ENCODE measurements at regions not wholly inside any gene's neighbourhood (a gene's known extent, or its start where the extent isn't known, plus 50 kb on each side); places are given as distances from the start of the nearest gene placed in this dataset.

DNA sequence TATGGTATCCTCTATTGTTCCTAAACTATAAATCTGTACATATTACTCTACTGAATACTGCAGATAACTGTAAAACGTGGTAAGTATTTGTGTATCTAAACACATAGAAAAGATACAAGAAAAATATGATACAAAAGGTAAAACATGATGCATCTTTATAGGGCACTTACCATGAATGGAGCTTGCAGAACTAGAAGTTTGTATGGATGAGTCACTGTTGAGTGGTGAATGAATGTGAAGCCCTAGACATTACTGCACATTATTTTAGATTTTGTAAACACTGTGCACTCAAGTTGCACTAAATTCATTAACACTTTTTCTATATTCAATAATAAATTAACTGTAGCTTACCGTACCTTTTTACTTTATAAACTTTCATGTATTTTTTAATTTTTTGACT, 357.5 kb downstream of the ZWINT start:
- TF ChIP-seq SNAI2 (CRISPR knock-in tag; IDR thresholded peaks at IDR 0.05), result no peak
- TF ChIP-seq ISL1 (CRISPR knock-in tag; IDR thresholded peaks at IDR 0.05), result no peak
- TF ChIP-seq ARNTL (CRISPR knock-in tag; IDR thresholded peaks at IDR 0.05; ENCODE audit: borderline replicate concordance, low read depth), result no peak
- no peak for TF ChIP-seq PATZ1 (CRISPR knock-in tag; IDR thresholded peaks at IDR 0.05; ENCODE audit: borderline replicate concordance)
- no peak for TF ChIP-seq ZC3H10 (CRISPR knock-in tag; IDR thresholded peaks at IDR 0.05)
- no peak for TF ChIP-seq ZNF70 (CRISPR knock-in tag; IDR thresholded peaks at IDR 0.05)
- TF ChIP-seq, protein P1, sequence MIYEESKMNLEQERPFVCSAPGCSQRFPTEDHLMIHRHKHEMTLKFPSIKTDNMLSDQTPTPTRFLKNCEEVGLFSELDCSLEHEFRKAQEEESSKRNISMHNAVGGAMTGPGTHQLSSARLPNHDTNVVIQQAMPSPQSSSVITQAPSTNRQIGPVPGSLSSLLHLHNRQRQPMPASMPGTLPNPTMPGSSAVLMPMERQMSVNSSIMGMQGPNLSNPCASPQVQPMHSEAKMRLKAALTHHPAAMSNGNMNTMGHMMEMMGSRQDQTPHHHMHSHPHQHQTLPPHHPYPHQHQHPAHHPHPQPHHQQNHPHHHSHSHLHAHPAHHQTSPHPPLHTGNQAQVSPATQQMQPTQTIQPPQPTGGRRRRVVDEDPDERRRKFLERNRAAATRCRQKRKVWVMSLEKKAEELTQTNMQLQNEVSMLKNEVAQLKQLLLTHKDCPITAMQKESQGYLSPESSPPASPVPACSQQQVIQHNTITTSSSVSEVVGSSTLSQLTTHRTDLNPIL (CRISPR knock-in tag; IDR thresholded peaks at IDR 0.05; ENCODE audit: low read depth), result no peak
- no peak for TF ChIP-seq CSRNP3 (CRISPR knock-in tag; IDR thresholded peaks at IDR 0.05)
- TF ChIP-seq GLIS3 (CRISPR knock-in tag; IDR thresholded peaks at IDR 0.05), result no peak
- no peak for TF ChIP-seq ZFP3 (CRISPR knock-in tag; IDR thresholded peaks at IDR 0.05)
- no peak for TF ChIP-seq ESRRG (CRISPR knock-in tag; IDR thresholded peaks at IDR 0.05)
- TF ChIP-seq ZFP30 (CRISPR knock-in tag; IDR thresholded peaks at IDR 0.05), result no peak
- no peak for TF ChIP-seq ZNF565 (CRISPR knock-in tag; conservative IDR thresholded peaks at IDR 0.05; ENCODE audit: low read depth)
